GM19239 (cell line): ENCODE measurements at regions not wholly inside any gene's neighbourhood (a gene's known extent, or its start where the extent isn't known, plus 50 kb on each side); places are given as distances from the start of the nearest gene placed in this dataset.
"Not testable (repeated sequence)": the region's sequence is repeated elsewhere in the genome, so short reads cannot be mapped to it uniquely, and the experiment has no call there.

Experiments
- DNase-seq: peaks from one replicate; pipeline ENCODE4 v3.0.0; 2011; ENCODE audit warnings: low spot score; ENCODE audit not compliant: insufficient read length
- FAIRE-seq: peaks from 2 replicates; lab custom pipeline; 2011; peaks lifted over from hg19 to GRCh38; lab: Jason Lieb, UNC

GRCh38 chr20:40634891-40635290 lies 54.1 kb downstream of the MAFB start:
- FAIRE-seq: no peak
- no peak for DNase-seq

- DNase-seq: no peak
These were observed 55.7 kb downstream of the MAFB start for GRCh38 chr20:40633123-40633850.

GRCh38 chr20:40632346-40632976 lies 56.6 kb downstream of the MAFB start:
- no peak for DNase-seq
- FAIRE-seq: no peak

More at GRCh38 chr20:40633123-40633850, 55.7 kb downstream of the MAFB start:
- FAIRE-seq: no peak

- no peak for FAIRE-seq
- no peak for DNase-seq
These were observed 57.9 kb downstream of the MAFB start for GRCh38 chr20:40631119-40631631.

DNA sequence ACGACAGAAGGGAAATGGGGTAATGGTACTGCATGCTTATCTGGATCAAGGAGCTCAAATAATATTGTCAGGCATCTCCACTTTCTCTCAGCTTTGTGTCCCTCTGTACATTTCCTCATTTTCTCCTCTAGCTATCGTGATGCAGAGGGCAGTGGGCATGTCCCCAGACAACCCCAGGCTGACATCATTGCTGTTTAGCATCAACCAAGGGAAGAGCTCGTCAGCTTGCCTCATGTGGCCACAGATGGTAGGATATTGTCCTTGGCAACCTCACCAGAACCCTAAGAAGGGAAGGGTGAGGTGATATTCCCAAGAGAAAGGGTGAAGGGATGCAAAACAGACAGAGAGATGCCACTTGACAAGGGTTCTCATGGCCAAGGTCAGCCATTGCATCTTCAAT lies 58.3 kb downstream of the MAFB start:
- no peak for FAIRE-seq

GRCh38 chr20:40630099-40630498 lies 58.9 kb downstream of the MAFB start:
- DNase-seq (no peak), FAIRE-seq (no peak)

More for the DNA sequence above, 58.3 kb downstream of the MAFB start:
- no peak for DNase-seq

- no peak for DNase-seq
- FAIRE-seq: no peak
These were observed 60.2 kb downstream of the MAFB start for GRCh38 chr20:40628877-40629276.

DNA sequence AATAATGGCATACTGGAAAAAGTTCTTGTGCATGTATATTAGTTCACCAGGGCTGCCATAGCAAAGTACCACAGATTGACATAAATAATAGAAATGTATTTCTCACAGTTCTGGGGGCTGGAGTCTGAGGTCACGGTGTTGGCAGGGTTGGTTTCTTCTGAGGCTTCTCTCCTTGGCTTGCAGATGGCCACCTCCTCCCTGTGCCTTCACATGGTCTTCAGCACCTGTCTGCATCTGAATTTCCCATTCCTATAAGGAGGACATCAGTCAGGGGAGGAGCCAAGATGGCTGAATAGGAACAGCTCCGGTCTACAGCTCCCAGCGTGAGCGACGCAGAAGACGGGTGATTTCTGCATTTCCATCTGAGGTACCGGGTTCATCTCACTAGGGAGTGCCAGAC lies 70.0 kb downstream of the MAFB start:
- DNase-seq, FAIRE-seq: not testable (repeated sequence)

GRCh38 chr20:40617594-40617993 lies 71.4 kb downstream of the MAFB start:
- no peak for DNase-seq
- FAIRE-seq: no peak

- no peak for DNase-seq
- no peak for FAIRE-seq
These were observed 76.2 kb downstream of the MAFB start for GRCh38 chr20:40612837-40613236.

DNA sequence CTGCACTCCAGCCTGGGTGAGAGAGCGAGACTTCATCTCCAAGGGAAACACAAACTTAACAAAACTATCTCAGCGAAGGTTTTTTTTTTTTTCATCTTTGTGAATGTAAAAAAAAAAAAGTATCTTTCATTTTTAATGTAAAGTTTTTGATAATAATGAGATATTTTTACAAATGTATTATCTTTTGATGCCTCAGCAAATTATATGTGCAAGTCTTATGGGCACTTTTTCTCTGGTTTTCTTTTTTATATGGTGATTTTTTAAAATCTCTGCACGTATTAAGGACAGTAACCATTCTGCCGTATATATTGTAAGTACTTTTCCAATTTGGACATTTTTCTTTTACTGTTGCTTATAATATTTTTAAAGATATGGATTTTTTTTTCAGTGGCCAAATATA lies 76.8 kb downstream of the MAFB start:
- DNase-seq (no peak), FAIRE-seq (no peak)

DNA sequence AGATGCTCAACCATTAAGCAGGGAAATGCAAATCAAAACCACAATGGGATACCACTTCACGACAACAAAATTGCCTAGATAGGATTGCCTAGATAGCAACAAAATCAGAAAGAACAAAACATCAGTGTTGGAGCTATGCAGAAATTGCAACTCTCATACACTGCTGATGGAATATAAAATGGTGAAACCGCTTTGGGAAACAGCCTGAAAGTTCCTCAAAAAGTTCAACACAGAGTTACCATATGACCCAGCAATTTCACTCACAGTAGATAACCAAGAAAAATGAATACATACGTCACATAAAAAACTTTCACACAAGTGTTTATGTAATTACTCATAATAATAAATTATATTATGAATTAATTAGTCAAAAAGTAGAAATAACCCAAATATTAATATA lies 78.3 kb downstream of the MAFB start:
- FAIRE-seq: no peak

GRCh38 chr20:40607927-40608326 lies 81.1 kb downstream of the MAFB start:
- DNase-seq (no peak), FAIRE-seq (no peak)

More for the DNA sequence above, 78.3 kb downstream of the MAFB start:
- DNase-seq: no peak

- no peak for DNase-seq
- no peak for FAIRE-seq
These were observed 82.4 kb downstream of the MAFB start for GRCh38 chr20:40606660-40607059.

DNA sequence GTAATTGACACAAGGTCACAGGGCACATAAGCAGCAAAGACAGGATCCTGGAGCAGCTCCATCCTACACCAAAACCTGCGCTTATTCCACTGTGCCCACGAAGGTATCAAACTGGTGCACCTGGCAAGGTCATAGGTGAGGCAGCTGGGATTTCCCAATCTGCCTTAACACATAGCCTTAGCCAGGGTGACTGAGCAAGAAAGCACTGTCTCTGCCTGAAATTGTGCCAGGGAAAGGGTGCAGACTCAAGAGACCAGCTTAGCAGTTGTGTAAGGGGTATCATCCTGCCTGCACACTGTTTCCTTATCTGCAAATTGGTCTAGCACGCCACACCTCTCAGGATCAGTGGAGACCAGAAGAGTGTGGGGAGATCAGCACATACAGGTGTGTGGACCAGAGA lies 82.8 kb downstream of the MAFB start:
- FAIRE-seq: no peak

DNA sequence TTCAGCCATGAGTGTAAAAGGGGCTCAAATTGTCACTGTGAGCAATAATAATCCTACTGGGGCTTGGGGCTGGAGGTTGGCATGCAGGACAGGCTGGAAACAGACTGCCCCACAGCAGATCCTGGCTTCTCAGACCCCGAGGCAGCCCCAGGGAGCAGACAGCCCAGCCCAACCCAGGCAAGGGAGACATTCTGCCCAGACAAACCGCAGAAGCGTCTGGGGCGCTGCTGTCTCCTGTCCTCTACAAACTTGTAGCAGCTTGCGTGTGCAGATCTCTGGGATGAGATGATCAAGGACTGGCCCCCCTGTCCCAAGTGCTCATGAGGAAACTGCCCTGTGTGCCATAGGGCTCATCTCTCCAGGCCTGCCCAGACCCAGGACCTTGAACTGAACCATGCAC lies 84.6 kb downstream of the MAFB start:
- no peak for FAIRE-seq

More for the DNA sequence above, 82.8 kb downstream of the MAFB start:
- no peak for DNase-seq

DNA sequence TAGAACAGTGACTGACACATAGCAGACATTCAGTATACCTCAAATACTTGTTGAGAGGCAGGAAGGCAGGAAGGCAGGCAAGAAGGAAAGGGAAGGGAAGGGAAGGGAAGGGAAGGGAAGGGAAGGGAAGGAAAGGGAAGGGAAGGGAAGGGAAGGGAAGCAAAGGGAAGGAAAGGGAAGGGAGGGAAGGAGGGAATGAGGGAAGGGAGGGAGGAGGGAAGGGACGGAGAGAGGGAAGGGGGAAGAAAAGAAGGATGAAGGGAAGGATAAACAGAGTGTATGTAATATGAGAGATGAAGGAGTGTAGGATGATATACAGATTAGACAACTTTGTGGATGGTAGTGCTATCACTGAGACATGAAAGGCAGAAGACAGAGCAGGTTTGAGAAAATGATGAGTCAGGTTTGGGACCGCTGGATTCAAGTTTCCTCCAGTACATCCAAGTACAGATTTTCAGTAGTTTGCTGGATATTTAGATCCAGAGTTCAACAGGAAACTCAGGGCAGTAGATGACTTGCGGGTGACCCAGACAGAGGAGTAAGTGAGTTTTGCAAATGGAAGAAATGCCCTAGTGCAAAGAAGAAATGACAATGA lies 85.9 kb downstream of the MAFB start:
- FAIRE-seq: no peak
- no peak for DNase-seq

More for the DNA sequence above, 84.6 kb downstream of the MAFB start:
- no peak for DNase-seq

DNA sequence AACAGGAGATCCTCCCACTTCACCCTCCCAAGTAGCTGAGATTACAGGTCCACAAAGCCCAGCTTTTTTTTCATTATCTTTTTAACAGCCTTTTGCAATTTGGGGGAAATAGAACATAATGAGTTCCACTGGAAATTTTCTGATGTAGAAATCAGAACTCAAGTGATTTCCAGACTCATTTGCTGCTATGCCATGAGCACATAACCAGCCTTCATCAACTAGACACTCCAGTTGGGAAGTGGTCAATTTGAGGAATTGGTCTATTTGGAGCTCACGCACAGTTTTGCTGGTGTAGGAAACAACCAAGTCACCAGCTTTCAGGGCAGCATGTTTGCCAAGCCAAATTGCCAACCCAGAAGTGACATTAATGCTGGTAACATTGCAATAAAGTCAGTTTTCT lies 86.7 kb downstream of the MAFB start:
- no peak for FAIRE-seq
- no peak for DNase-seq

DNA sequence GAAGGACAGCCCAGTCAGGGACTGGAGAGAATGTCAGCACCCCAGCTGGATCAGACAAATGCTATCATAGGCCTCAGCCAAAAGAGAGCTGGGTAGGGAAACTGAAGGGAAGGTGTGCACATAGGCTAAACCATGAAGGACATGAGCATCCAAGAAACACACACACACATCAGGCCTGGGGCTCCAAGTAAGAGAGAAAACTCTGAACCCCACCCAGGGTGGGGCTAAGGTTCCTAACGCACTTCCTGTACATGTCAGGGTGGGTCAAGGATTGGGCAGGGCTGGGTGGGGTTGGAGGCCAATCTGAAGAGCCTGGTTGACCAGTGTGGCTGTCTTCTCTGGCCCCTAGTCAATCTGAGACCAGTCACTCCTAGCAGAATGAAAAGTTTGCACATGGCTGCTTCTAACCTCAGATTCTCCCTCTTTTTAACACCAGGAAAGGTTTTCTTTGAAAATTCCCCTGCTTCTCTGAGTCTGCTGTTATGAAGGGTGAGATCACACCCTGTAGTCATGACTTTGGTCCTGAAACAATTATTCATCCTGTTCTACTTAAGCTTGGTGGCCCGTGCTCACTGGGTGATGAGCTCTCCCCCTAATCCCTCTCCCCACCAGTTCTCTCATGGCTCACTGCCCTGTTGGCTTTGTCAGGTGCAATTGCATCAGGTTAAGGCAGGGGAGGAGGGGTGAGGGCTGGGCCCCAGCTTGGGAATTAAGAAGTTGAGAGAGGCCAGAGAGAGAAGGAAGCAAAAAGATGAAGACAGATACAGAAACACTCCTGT lies 88.4 kb downstream of the MAFB start:
- FAIRE-seq (no peak), DNase-seq (no peak)

- FAIRE-seq: no peak
- DNase-seq: no peak
These were observed 89.0 kb downstream of the MAFB start for GRCh38 chr20:40599987-40600386.
